GM12878 (cell line): ENCODE measurements at regions not wholly inside any gene's neighbourhood (a gene's known extent, or its start where the extent isn't known, plus 50 kb on each side); places are given as distances from the start of the nearest gene placed in this dataset.

Source experiments
- ATAC-seq: fragments of 200-7000 bp; cut with Tn5 transposase; 3 replicates; pipeline ENCODE4 v1.9.1; 2020; ENCODE audit warnings: mild to moderate bottlenecking, moderate library complexity
- BruUV-seq: library from RNA; stranded (reverse); fragments of 400-500 nt; replicated peaks from 2 replicates; lab custom pipeline; 2021; lab: Mats Ljungman, UMichigan
- CTCF ChIA-PET: fragments of 300-600 bp; sonication (Branson Sonifier 250); formaldehyde crosslinking; extraction: SDS; loops from one replicate; lab custom pipeline; 2021; ENCODE audit warnings: inconsistent platforms; lab: Yijun Ruan, JAX
- POLR2A ChIA-PET: fragments of 350-600 bp; formaldehyde crosslinking; extraction: SDS; loops from one replicate; lab custom pipeline; 2021; ENCODE audit warnings: inconsistent platforms; lab: Charles Lee
- RAD21 ChIA-PET: fragments of 300-600 bp; sonication (Branson Sonifier 250); formaldehyde crosslinking; loops from one replicate; lab custom pipeline; 2023; ENCODE audit warnings: antibody characterized with exemption; ENCODE audit not compliant: unreplicated experiment; lab: Charles Lee
- SMC1A ChIA-PET: fragments of 300-600 bp; sonication (Branson Sonifier 250); formaldehyde crosslinking; loops from one replicate; lab custom pipeline; 2023; ENCODE audit not compliant: unreplicated experiment, uncharacterized antibody; lab: Charles Lee
- DNase-seq: peaks from one replicate; pipeline ENCODE4 v3.0.0-alpha.2; 2011; ENCODE audit warnings: low read depth, low spot score
- FAIRE-seq: peaks from 3 replicates; lab custom pipeline; 2011; peaks lifted over from hg19 to GRCh38; lab: Jason Lieb, UNC
- H2AFZ ChIP-seq: 2 replicates; pipeline ENCODE4 v1.6.0; 2011; ENCODE audit warnings: low read depth, low read length, control low read depth; ENCODE audit not compliant: control insufficient read depth
- H3K27ac ChIP-seq: 2 replicates; pipeline ENCODE4 v1.5.1; 2011; ENCODE audit warnings: control low read depth; ENCODE audit not compliant: control insufficient read depth, insufficient read depth
- H3K27me3 ChIP-seq, 2 experiments: replicated peaks in 1 of 2; 2 replicates each; pipeline versions ENCODE4 v1.6.0 to v1.6.1; 2011; ENCODE audit warnings: low read length in 1 of 2; ENCODE audit not compliant: control insufficient read depth in 2 of 2, insufficient read depth in 2 of 2
- H3K36me3 ChIP-seq, 2 experiments: 2 replicates each; pipeline ENCODE4 v1.5.1; 2011; ENCODE audit warnings: low read length in 1 of 2; ENCODE audit not compliant: control insufficient read depth in 2 of 2, insufficient read depth in 2 of 2
- H3K4me1 ChIP-seq: 2 replicates; pipeline ENCODE4 v1.6.1; 2011; ENCODE audit warnings: mild to moderate bottlenecking, low read length, moderate library complexity, mixed read lengths; ENCODE audit not compliant: control insufficient read depth, insufficient read depth
- H3K4me2 ChIP-seq: 2 replicates; pipeline ENCODE4 v1.6.0; 2011; ENCODE audit warnings: control low read depth; ENCODE audit not compliant: control insufficient read depth, insufficient read depth
- H3K4me3 ChIP-seq: fragments of 200-600 bp; sonication (generic); 2 replicates; pipeline ENCODE4 v1.5.1; 2016
- H3K79me2 ChIP-seq: 2 replicates; pipeline ENCODE4 v1.6.0; 2011; ENCODE audit warnings: low read length; ENCODE audit not compliant: control insufficient read depth, insufficient read depth
- H3K9ac ChIP-seq: 2 replicates; pipeline ENCODE4 v1.8.0; 2011; ENCODE audit warnings: low read length, control low read depth, mixed read lengths; ENCODE audit not compliant: control insufficient read depth, insufficient read depth
- H3K9me3 ChIP-seq: replicated peaks from 3 replicates; pipeline ENCODE4 v1.5.1; 2011; ENCODE audit warnings: mild to moderate bottlenecking, low read length; ENCODE audit not compliant: control insufficient read depth, insufficient read depth
- H4K20me1 ChIP-seq: 2 replicates; pipeline ENCODE4 v1.6.0; 2011; ENCODE audit not compliant: control insufficient read depth, insufficient read depth
- BHLHE40 ChIP-seq, 2 experiments: fragments of 450-650 bp in 1 of 2; IDR thresholded peaks; 2 replicates each; pipeline ENCODE4 v1.6.1; 2011 to 2017; ENCODE audit warnings: low read depth in 2 of 2, borderline replicate concordance in 1 of 2, improper control_type of control experiment in 1 of 2, low read length in 1 of 2, mild to moderate bottlenecking in 1 of 2
- EGR1 ChIP-seq, 2 experiments: IDR thresholded peaks; 1 replicate in 1 of 2; 2 replicates in 1 of 2; pipeline ENCODE4 v1.6.1; 2011 to 2012; ENCODE audit warnings: low read depth in 2 of 2, low read length in 2 of 2, borderline replicate concordance in 1 of 2, mild to moderate bottlenecking in 1 of 2, moderate library complexity in 1 of 2
- RCOR1 ChIP-seq: conservative IDR thresholded peaks from 2 replicates; pipeline ENCODE4 v1.6.1; 2012; ENCODE audit warnings: low read depth, low read length, improper control_type of control experiment
- WGBS: methylation state at CpG from one replicate; pipeline ENCODE4 v1.1.6; 2016; ENCODE audit warnings: low lambda C conversion rate; ENCODE audit not compliant: insufficient replicate concordance, insufficient coverage; ENCODE audit errors: missing lambda C conversion rate; 5-methylcytosine and 5-hydroxymethylcytosine counted together
- in situ Hi-C: fragments of 300-500 bp; cut with MboI; formaldehyde crosslinking; loops from 9 replicates; pipeline ENCODE4 v1.14.3; 2018; ENCODE audit warnings: mixed read lengths
- intact Hi-C: fragments of 100-400 bp; cut with micrococcal nuclease; formaldehyde crosslinking; loops from one replicate; pipeline ENCODE4 v1.14.2; 2022; ENCODE audit not compliant: unreplicated experiment
- TF ChIP-seq, protein P1 (sequence below): IDR thresholded peaks from 2 replicates; pipeline ENCODE4 v1.6.1; 2011; ENCODE audit warnings: mild to moderate bottlenecking, low read depth, low read length, moderate library complexity; ENCODE audit not compliant: insufficient replicate concordance
- TF ChIP-seq, protein P2 (sequence below): fragments of 450-650 bp; IDR thresholded peaks from 2 replicates; pipeline ENCODE4 v1.6.1; 2017; ENCODE audit warnings: borderline replicate concordance
- TF ChIP-seq, protein P3 (sequence below): IDR thresholded peaks from 2 replicates; pipeline ENCODE4 v1.6.1; 2012; ENCODE audit warnings: mild to moderate bottlenecking, low read depth, low read length

DNA sequence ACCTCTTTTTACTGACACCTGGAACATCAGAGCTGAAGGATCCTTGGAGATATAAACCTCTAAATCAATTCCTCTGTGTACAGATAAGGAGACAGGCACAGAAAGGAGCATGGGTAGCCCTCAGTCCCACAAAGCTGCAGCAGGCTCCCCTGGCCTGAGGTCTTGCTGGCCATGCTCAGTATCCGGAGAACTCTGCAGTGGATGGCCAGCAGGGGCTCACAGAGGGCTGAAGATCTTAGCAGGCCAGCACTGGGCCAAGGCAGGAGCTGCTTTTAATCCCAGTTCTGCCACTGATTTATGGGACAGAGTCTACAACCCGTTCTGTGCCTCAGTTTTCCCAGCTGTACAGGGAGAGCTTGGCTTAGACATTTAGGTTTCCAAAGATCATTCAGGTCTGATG, 52.6 kb upstream of the LRRC32 start (continued):
- TF ChIP-seq, protein P1, sequence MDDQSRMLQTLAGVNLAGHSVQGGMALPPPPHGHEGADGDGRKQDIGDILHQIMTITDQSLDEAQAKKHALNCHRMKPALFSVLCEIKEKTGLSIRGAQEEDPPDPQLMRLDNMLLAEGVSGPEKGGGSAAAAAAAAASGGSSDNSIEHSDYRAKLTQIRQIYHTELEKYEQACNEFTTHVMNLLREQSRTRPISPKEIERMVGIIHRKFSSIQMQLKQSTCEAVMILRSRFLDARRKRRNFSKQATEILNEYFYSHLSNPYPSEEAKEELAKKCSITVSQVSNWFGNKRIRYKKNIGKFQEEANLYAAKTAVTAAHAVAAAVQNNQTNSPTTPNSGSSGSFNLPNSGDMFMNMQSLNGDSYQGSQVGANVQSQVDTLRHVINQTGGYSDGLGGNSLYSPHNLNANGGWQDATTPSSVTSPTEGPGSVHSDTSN, result no peak
- TF ChIP-seq RCOR1 (no peak), EGR1 (IDR thresholded peaks at IDR 0.05; ENCODE audit: borderline replicate concordance in 1 of 2, low read depth in 2 of 2, low read length in 2 of 2) (no peak), BHLHE40 (IDR thresholded peaks at IDR 0.05; ENCODE audit: borderline replicate concordance in 1 of 2, low read depth in 2 of 2, low read length in 1 of 2) (no peak)
- TF ChIP-seq, protein P2, sequence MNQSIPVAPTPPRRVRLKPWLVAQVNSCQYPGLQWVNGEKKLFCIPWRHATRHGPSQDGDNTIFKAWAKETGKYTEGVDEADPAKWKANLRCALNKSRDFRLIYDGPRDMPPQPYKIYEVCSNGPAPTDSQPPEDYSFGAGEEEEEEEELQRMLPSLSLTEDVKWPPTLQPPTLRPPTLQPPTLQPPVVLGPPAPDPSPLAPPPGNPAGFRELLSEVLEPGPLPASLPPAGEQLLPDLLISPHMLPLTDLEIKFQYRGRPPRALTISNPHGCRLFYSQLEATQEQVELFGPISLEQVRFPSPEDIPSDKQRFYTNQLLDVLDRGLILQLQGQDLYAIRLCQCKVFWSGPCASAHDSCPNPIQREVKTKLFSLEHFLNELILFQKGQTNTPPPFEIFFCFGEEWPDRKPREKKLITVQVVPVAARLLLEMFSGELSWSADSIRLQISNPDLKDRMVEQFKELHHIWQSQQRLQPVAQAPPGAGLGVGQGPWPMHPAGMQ, result no peak

DNA sequence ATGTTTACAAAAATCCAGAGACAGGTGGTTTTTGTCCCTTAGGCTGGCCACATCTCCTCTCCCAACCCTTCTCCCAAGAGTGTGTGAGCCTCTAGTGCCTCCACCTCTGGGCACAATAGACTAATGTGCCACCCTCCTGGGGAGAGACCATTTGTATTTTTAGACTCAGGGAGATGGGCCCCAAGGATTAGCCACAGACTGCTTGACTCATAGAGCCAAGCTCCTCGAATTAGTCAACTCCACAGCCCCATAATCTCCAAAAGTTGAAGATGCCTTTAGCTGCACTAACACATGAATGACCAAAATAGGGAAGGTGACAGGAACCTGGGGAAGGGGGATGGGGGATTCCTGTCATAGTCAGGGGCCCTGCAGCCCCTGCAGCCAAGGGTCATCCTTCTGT, 53.0 kb upstream of the LRRC32 start:
- Histone ChIP-seq H4K20me1 (no peaks in the 10 kb centered on the region; the same call in 1 of the 2 replicates), H3K9ac (no peak overlapping the region), H3K79me2 (no peaks in the 10 kb centered on the region), H3K4me1 (no peaks in the 10 kb centered on the region), H3K27ac (no peak overlapping the region), H3K36me3 (no peaks in the 10 kb centered on the region), H3K27me3 (peaks cover 0 to 6% of the 10 kb centered on the region in 2 experiments; a peak in 3 of 4 replicates), H3K9me3 (no peaks in the 10 kb centered on the region), H3K4me2 (no peak overlapping the region), H3K4me3 (no peak overlapping the region), H2AFZ (no peak overlapping the region)
- ChIA-PET POLR2A (no interaction called here), RAD21 (no interaction called here), SMC1A (interaction anchor here (0.9 to 1.1 kb wide), 2 partner anchors 21 to 75 kb away, joined by 3 read pairs; no protein-coding TSS in a partner anchor), CTCF (interaction anchor here (0.6 to 1.9 kb wide), 7 partner anchors 10 to 195 kb away, joined by 3 to 7 read pairs (median 5); no protein-coding TSS in a partner anchor)
- TF ChIP-seq, protein P3, sequence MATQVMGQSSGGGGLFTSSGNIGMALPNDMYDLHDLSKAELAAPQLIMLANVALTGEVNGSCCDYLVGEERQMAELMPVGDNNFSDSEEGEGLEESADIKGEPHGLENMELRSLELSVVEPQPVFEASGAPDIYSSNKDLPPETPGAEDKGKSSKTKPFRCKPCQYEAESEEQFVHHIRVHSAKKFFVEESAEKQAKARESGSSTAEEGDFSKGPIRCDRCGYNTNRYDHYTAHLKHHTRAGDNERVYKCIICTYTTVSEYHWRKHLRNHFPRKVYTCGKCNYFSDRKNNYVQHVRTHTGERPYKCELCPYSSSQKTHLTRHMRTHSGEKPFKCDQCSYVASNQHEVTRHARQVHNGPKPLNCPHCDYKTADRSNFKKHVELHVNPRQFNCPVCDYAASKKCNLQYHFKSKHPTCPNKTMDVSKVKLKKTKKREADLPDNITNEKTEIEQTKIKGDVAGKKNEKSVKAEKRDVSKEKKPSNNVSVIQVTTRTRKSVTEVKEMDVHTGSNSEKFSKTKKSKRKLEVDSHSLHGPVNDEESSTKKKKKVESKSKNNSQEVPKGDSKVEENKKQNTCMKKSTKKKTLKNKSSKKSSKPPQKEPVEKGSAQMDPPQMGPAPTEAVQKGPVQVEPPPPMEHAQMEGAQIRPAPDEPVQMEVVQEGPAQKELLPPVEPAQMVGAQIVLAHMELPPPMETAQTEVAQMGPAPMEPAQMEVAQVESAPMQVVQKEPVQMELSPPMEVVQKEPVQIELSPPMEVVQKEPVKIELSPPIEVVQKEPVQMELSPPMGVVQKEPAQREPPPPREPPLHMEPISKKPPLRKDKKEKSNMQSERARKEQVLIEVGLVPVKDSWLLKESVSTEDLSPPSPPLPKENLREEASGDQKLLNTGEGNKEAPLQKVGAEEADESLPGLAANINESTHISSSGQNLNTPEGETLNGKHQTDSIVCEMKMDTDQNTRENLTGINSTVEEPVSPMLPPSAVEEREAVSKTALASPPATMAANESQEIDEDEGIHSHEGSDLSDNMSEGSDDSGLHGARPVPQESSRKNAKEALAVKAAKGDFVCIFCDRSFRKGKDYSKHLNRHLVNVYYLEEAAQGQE, result no peak
- intact Hi-C loops, result no loop called here
- ATAC-seq, result no peak
- 0% methylated on average over 1 of the region's 1 CpG for WGBS
- no TSS peak for BruUV-seq
- no peak for FAIRE-seq
- no peak for DNase-seq
- in situ Hi-C loops, result no loop called here
